Cardiac muscle cell (in vitro differentiated cells and primary cell): ENCODE measurements at regions not wholly inside any gene's neighbourhood (a gene's known extent, or its start where the extent isn't known, plus 50 kb on each side); places are given as distances from the start of the nearest gene placed in this dataset.
A peak's percentile ranks its signal among the peaks of the same experiment; 100 is the strongest.

Experiments used
- DNase-seq, 2 donors: peaks; one replicate each; pipeline versions ENCODE4 v3.0.0 to v3.0.0-alpha.2; 2010 to 2017; ENCODE audit warnings: low read depth in 1 of 2, low spot score in 1 of 2
- H3K27ac ChIP-seq: fragments of 200-600 bp; sonication (generic); 2 replicates; pipeline ENCODE4 v1.5.1; 2016
- H3K27me3 ChIP-seq: fragments of 200-600 bp; sonication (generic); 2 replicates; pipeline ENCODE4 v1.6.0; 2016; ENCODE audit warnings: control low read depth
- H3K36me3 ChIP-seq: fragments of 200-600 bp; sonication (generic); 2 replicates; pipeline ENCODE4 v1.5.1; 2016; ENCODE audit warnings: control low read depth
- H3K4me1 ChIP-seq: fragments of 200-600 bp; sonication (generic); 2 replicates; pipeline ENCODE4 v1.8.1; 2017; ENCODE audit warnings: low read depth, mild to moderate bottlenecking, mixed run types
- H3K4me3 ChIP-seq: fragments of 200-600 bp; sonication (generic); 2 replicates; pipeline ENCODE4 v1.5.1; 2016; ENCODE audit warnings: mild to moderate bottlenecking
- H3K9me3 ChIP-seq: fragments of 200-600 bp; sonication (generic); 2 replicates; pipeline ENCODE4 v1.5.1; 2017; ENCODE audit warnings: low read depth, mild to moderate bottlenecking, control low read depth
- TF ChIP-seq, protein P1 (sequence below): IDR thresholded peaks from 2 replicates; pipeline ENCODE4 v1.5.1; 2012; ENCODE audit warnings: low read depth, mild to moderate bottlenecking, low read length

DNA sequence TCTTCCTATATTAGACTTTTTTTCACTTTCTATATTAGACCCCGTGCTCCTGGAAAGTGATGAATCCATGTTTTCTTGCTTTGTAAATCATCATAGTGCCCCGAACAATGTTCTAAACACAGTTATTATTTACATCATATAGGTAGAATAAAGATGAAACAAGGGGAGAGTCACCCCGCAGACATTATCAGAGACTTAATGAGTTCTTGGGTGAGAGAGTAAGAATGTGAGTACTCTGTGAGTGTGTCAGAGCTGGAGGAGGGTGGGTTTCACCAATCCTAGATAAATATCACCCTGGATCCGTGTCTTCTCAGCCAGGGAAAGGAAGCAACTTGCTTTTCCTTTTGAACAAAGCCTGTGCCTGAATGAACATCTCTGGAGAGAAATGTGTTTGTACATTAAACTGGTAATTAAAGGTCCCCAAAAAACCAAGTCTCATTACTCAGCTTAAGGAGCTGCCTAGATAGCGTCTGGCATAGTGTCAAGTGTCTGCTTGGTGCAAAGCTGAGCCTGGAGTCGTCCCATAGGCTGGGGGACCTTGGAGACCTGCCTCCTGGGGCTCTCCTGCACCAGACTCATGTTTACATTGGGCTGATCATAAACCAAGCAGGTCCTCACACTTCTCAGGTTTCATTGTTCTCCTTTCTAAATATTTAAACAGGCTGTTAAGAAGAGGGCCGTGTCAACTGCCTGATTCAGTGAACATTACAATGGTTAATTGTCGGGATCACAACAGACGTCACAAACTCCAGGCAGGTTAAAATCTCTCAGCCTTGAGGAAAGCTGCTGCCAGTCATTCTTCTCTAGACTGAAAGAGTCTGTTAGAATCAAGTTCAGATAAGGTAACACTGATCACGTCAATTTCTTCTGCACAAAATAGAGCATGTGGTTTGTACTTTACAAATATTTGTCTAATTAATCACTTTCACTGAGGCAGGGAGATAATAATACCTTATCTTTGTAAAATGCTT is 179.7 kb upstream of the MYLIP start:
- TF ChIP-seq, protein P1, sequence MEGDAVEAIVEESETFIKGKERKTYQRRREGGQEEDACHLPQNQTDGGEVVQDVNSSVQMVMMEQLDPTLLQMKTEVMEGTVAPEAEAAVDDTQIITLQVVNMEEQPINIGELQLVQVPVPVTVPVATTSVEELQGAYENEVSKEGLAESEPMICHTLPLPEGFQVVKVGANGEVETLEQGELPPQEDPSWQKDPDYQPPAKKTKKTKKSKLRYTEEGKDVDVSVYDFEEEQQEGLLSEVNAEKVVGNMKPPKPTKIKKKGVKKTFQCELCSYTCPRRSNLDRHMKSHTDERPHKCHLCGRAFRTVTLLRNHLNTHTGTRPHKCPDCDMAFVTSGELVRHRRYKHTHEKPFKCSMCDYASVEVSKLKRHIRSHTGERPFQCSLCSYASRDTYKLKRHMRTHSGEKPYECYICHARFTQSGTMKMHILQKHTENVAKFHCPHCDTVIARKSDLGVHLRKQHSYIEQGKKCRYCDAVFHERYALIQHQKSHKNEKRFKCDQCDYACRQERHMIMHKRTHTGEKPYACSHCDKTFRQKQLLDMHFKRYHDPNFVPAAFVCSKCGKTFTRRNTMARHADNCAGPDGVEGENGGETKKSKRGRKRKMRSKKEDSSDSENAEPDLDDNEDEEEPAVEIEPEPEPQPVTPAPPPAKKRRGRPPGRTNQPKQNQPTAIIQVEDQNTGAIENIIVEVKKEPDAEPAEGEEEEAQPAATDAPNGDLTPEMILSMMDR = no peak
- Histone ChIP-seq H3K27ac (peak overlapping the region; percentile 21), H3K9me3 (no peaks in the 10 kb centered on the region), H3K36me3 (no peaks in the 10 kb centered on the region), H3K4me1 (peaks cover 43% of the 10 kb centered on the region), H3K27me3 (no peaks in the 10 kb centered on the region), H3K4me3 (no peak overlapping the region)
- peak; percentile 44 to 60 for DNase-seq

DNA sequence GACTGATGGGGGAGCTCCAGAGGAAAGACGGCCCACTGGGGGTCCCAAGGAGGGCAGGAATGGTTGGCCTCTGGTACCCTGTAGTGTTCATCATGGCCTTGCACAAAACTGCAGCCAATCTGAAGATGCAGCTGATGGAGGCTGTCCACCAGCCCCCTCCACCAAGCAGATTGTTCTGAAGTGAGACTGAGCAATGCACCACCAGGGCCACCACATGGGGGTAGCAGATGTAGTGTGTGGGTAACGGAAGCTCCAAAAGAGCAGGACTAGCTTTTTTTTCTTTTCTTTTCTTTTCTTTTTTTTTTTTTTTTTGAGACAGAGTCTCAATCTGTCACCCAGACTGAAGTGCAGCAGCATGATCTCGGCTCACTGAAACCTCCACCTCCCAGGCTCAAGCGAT is 181.0 kb upstream of the MYLIP start:
- no peak overlapping the region for H3K27ac ChIP-seq
- H3K4me1 ChIP-seq = peaks cover 30% of the 10 kb centered on the region
- H3K4me3 ChIP-seq = no peak overlapping the region
- TF ChIP-seq, protein P1 = no peak
- no peaks in the 10 kb centered on the region for H3K27me3 ChIP-seq
- H3K36me3 ChIP-seq = no peaks in the 10 kb centered on the region
- no peaks in the 10 kb centered on the region for H3K9me3 ChIP-seq
- no peak for DNase-seq

DNA sequence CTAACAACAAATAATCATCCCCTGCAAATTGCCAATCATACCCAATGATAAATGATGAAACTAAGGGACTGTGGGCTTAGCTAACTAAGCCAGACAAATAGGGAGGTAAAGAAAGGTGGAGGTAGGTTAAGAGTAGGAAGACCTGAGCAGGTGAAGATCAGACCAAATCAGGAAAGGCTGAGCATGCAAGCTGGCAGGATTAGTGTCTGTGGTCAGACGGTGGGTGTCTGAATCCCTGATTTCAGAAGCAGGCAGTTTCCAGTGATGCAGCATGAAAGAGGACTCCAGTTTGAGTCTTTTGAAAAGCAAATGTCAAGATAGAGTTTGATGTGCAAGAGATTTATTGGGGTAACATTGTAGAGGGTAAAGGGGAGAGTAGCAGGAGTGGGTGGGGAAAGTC is 181.4 kb upstream of the MYLIP start:
- no peaks in the 10 kb centered on the region for H3K36me3 ChIP-seq
- H3K27me3 ChIP-seq = no peaks in the 10 kb centered on the region
- peaks cover 25% of the 10 kb centered on the region for H3K4me1 ChIP-seq
- TF ChIP-seq, protein P1 = no peak
- H3K27ac ChIP-seq = no peak overlapping the region
- no peak overlapping the region for H3K4me3 ChIP-seq
- DNase-seq = no peak
- no peaks in the 10 kb centered on the region for H3K9me3 ChIP-seq

DNA sequence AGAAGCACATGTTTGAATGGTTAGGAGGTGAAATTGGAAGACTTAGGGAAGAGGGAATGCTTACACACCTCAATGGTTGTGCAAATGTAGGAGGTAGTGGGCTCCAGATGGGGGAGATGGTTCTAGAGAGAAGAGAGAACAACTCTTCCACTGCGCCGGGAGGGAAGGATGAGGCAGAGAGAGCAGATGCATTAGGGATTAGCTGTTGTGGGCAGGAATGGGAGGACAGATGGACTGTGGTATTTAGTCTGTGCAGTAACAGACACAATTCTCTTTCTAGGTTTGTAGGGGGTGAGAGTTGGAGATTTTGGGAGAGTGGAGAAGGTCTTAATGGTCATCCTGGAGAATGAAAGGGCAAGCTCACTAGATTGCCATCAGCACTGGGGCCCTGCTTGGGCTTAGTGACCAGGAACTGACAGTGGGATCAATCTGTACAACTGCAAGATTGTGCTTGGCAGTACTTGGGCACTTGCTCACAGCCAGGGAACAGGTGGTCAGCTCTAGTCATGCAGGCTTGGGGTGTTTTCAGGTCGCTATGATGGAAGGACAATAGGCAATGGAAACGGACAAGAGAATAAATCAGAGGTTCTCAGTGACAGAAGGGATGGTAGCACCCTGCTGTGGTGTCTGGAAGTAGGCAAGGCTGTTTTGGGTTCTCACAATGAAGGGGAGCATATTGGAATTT is 182.0 kb upstream of the MYLIP start:
- TF ChIP-seq, protein P1 = no peak

DNA sequence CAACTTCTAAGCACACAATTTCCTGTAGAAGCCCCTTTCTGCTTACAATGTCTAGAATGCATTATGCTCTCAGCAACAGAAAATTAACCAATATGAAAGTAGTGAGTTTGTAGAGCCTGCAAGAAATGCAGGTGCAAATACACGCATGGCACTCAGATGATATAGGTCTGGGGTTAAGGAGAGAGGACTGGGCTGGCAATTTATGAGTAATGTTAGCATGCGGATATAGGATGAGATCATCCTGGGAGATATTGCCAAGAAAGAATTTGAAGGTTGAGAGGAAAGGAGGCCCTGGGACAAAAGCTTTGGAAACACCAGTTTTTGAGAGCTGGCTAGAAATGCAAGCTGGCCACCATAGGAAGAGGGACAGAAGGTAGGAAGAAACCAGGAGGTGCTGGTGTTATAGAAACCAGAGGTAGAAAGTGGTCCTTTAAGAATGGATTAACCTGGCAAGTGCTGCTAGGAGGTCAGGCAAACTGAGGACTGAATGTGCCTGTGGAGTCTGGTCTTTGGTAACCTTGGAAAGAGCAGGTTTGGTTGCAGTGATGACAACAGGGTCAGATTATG is 183.2 kb upstream of the MYLIP start:
- Histone ChIP-seq H3K27me3 (no peaks in the 10 kb centered on the region), H3K9me3 (no peaks in the 10 kb centered on the region), H3K4me1 (peaks cover 18% of the 10 kb centered on the region), H3K4me3 (no peak overlapping the region), H3K36me3 (no peaks in the 10 kb centered on the region), H3K27ac (no peak overlapping the region)
- DNase-seq = peak in 1 of 2 donors; percentile 62
- TF ChIP-seq, protein P1 = no peak

More for the DNA sequence above, 182.0 kb upstream of the MYLIP start:
- Histone ChIP-seq H3K27ac (no peak overlapping the region), H3K4me1 (peaks cover 19% of the 10 kb centered on the region), H3K27me3 (no peaks in the 10 kb centered on the region), H3K4me3 (no peak overlapping the region), H3K36me3 (no peaks in the 10 kb centered on the region), H3K9me3 (no peaks in the 10 kb centered on the region)
- DNase-seq = no peak
